SK-N-SH treated with all-trans-retinoic acid at 6 μM for 48 hours (cell line): ENCODE measurements at regions not wholly inside any gene's neighbourhood (a gene's known extent, or its start where the extent isn't known, plus 50 kb on each side); places are given as distances from the start of the nearest gene placed in this dataset.

Experiments
- ARNTL ChIP-seq: fragments of 450-650 bp; formaldehyde crosslinking; IDR thresholded peaks from 2 replicates; pipeline ENCODE4 v1.5.0; 2020; ENCODE audit warnings: low read depth, mild to moderate bottlenecking, moderate library complexity, borderline replicate concordance
- BACH2 ChIP-seq: fragments of 250-450 bp; sonication (Bioruptor Pico); IDR thresholded peaks from 2 replicates; pipeline ENCODE4 v1.9.0; 2021; ENCODE audit warnings: mild to moderate bottlenecking, borderline replicate concordance
- TF ChIP-seq, protein P1 (sequence below): fragments of 250-450 bp; sonication (Bioruptor Pico); IDR thresholded peaks from 2 replicates; pipeline ENCODE4 v1.8.0; 2020; ENCODE audit warnings: mild to moderate bottlenecking, moderate library complexity, borderline replicate concordance

DNA sequence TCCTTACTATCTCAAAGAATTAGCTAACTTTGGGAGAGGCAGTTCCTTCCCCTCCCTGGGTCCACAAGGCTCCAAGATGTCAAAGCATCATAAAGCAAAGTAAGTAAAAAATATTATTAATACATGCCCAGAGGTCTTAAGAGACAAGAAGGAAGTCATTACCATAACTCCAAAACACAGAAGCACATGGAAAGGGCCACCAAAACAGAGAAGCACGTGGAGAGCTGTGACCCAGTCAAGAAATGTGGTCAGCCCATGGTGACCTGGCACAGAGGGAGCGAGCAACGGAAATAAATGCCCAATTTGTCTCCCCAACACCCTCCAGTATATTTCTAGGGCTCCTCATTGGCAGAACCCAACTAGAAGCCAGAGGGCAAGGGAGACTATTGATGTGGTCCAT, 277.5 kb upstream of the API5 start:
- no peak for TF ChIP-seq ARNTL (CRISPR knock-in tag)
- no peak for TF ChIP-seq BACH2 (CRISPR knock-in tag)
- TF ChIP-seq, protein P1, sequence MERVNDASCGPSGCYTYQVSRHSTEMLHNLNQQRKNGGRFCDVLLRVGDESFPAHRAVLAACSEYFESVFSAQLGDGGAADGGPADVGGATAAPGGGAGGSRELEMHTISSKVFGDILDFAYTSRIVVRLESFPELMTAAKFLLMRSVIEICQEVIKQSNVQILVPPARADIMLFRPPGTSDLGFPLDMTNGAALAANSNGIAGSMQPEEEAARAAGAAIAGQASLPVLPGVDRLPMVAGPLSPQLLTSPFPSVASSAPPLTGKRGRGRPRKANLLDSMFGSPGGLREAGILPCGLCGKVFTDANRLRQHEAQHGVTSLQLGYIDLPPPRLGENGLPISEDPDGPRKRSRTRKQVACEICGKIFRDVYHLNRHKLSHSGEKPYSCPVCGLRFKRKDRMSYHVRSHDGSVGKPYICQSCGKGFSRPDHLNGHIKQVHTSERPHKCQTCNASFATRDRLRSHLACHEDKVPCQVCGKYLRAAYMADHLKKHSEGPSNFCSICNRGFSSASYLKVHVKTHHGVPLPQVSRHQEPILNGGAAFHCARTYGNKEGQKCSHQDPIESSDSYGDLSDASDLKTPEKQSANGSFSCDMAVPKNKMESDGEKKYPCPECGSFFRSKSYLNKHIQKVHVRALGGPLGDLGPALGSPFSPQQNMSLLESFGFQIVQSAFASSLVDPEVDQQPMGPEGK, result no peak
